ENCODE measurements at regions not wholly inside any gene's neighbourhood (a gene's known extent, or its start where the extent isn't known, plus 50 kb on each side); places are given as distances from the start of the nearest gene placed in this dataset.

- H3K27ac ChIP-seq, result no peak overlapping the region
- intact Hi-C loops (cut with DNase I), result no loop called here
- H3K9me3 ChIP-seq, result no peaks in the 10 kb centered on the region
- DNase-seq, result no peak
- 90 to 92% methylated on average over 6 of the region's 6 CpGs for WGBS, 2 donors
- no peak overlapping the region for H3K4me3 ChIP-seq (replicated peaks in 1 of 3)
- no peaks in the 10 kb centered on the region for H3K27me3 ChIP-seq
- H3K36me3 ChIP-seq, result no peaks in the 10 kb centered on the region
- TF ChIP-seq POLR2A (IDR thresholded peaks at IDR 0.05) (no peak), CTCF (IDR thresholded peaks at IDR 0.05) (no peak)
- no peaks in the 10 kb centered on the region for H3K4me1 ChIP-seq
These were observed 222.8 kb downstream of the ADAMTS9 start for GRCh38 chr3:64464955-64465354.

GRCh38 chr3:64463981-64464380, 223.8 kb downstream of the ADAMTS9 start:
- 76 to 78% methylated on average over 3 to 4 of the region's 4 CpGs for WGBS, 2 donors
- no peaks in the 10 kb centered on the region for H3K4me1 ChIP-seq
- no peak for TF ChIP-seq CTCF (IDR thresholded peaks at IDR 0.05)
- TF ChIP-seq POLR2A (IDR thresholded peaks at IDR 0.05), result no peak
- no peak overlapping the region for H3K27ac ChIP-seq
- intact Hi-C loops (cut with DNase I), result no loop called here
- no peaks in the 10 kb centered on the region for H3K27me3 ChIP-seq
- H3K36me3 ChIP-seq, result no peaks in the 10 kb centered on the region
- H3K4me3 ChIP-seq (replicated peaks in 1 of 3), result no peak overlapping the region
- H3K9me3 ChIP-seq, result no peaks in the 10 kb centered on the region
- DNase-seq, result no peak

- DNase-seq, result no peak
- intact Hi-C loops (cut with DNase I), result no loop called here
- H3K27me3 ChIP-seq, result no peaks in the 10 kb centered on the region
- H3K4me3 ChIP-seq (replicated peaks in 1 of 3), result no peak overlapping the region
- 65 to 69% methylated on average over 5 of the region's 5 CpGs for whole genome bisulfite sequencing, 2 donors
- no peaks in the 10 kb centered on the region for H3K9me3 ChIP-seq
- H3K27ac ChIP-seq, result no peak overlapping the region
- H3K36me3 ChIP-seq, result no peaks in the 10 kb centered on the region
- no peaks in the 10 kb centered on the region for H3K4me1 ChIP-seq
- TF ChIP-seq POLR2A (IDR thresholded peaks at IDR 0.05) (no peak), CTCF (IDR thresholded peaks at IDR 0.05) (no peak)
These were observed 225.6 kb downstream of the ADAMTS9 start for GRCh38 chr3:64462203-64462602.

- Histone ChIP-seq H3K4me3 (replicated peaks in 1 of 3) (no peak overlapping the region), H3K9me3 (no peaks in the 10 kb centered on the region), H3K27ac (no peak overlapping the region), H3K27me3 (no peaks in the 10 kb centered on the region), H3K4me1 (no peaks in the 10 kb centered on the region), H3K36me3 (no peaks in the 10 kb centered on the region)
- TF ChIP-seq CTCF (IDR thresholded peaks at IDR 0.05) (no peak), POLR2A (IDR thresholded peaks at IDR 0.05) (no peak)
- no peak for DNase-seq
- WGBS, 2 donors, result 95 to 96% methylated on average over 5 of the region's 5 CpGs
- intact Hi-C loops (cut with DNase I), result no loop called here
These were observed 226.9 kb downstream of the ADAMTS9 start for GRCh38 chr3:64460877-64461276.

- no peak for TF ChIP-seq POLR2A (IDR thresholded peaks at IDR 0.05)
- TF ChIP-seq CTCF (IDR thresholded peaks at IDR 0.05), result no peak
- WGBS, 2 donors, result 66 to 74% methylated on average over 1 of the region's 1 CpG
- intact Hi-C loops (cut with DNase I), result no loop called here
These were observed 227.6 kb downstream of the ADAMTS9 start for GRCh38 chr3:64460141-64460730.

More at GRCh38 chr3:64460141-64460730, 227.6 kb downstream of the ADAMTS9 start:
- Histone ChIP-seq H3K4me1 (no peaks in the 10 kb centered on the region), H3K27ac (no peak overlapping the region), H3K4me3 (replicated peaks in 1 of 3) (no peak overlapping the region), H3K27me3 (no peaks in the 10 kb centered on the region), H3K9me3 (no peaks in the 10 kb centered on the region), H3K36me3 (no peaks in the 10 kb centered on the region)
- no peak for DNase-seq
